ENCODE measurements at regions not wholly inside any gene's neighbourhood (a gene's known extent, or its start where the extent isn't known, plus 50 kb on each side); places are given as distances from the start of the nearest gene placed in this dataset.

GRCh38 chr20:52261792-52262191, 70.2 kb upstream of the ZFP64 start:
- no TSS peak for BruUV-seq (replicated peaks)
- H3K4me2 ChIP-seq (ENCODE audit: low read depth, low read length), result no peak overlapping the region

More at GRCh38 chr20:52261792-52262191, 70.2 kb upstream of the ZFP64 start:
- Histone ChIP-seq H3K23ac (ENCODE audit: low read depth, low read length) (no peak overlapping the region), H3K9me1 (ENCODE audit: insufficient read depth, low read length) (no peaks in the 10 kb centered on the region), H3K14ac (replicated peaks; ENCODE audit: low read depth, low read length) (no peak overlapping the region), H2AK5ac (ENCODE audit: low read depth, low read length) (no peak overlapping the region), H3K4ac (ENCODE audit: low read depth, low read length) (no peak overlapping the region), H3K27ac (ENCODE audit: insufficient read depth, low read length) (no peak overlapping the region), H3K9ac (ENCODE audit: low read depth, low read length) (no peak overlapping the region), H2BK5ac (ENCODE audit: low read depth, low read length, poor library complexity, severe bottlenecking) (no peak overlapping the region), H3K56ac (ENCODE audit: extremely low read depth, insufficient read depth, low read length) (no peak overlapping the region), H4K8ac (ENCODE audit: low read depth in 2 of 2, low read length in 2 of 2) (no peak overlapping the region), H2BK15ac (ENCODE audit: low read depth, low read length) (no peak overlapping the region), H2AK9ac (replicated peaks; ENCODE audit: low read depth, low read length, poor library complexity) (no peak overlapping the region), H2BK120ac (ENCODE audit: low read depth, low read length) (no peak overlapping the region), H4K20me1 (ENCODE audit: insufficient read depth, low read length) (no peaks in the 10 kb centered on the region), H3K4me3 (ENCODE audit: insufficient read depth, low read depth, low read length) (no peak overlapping the region), H2AFZ (replicated peaks; ENCODE audit: low read length, poor library complexity) (no peak overlapping the region), H3K79me1 (ENCODE audit: low read depth in 1 of 2, low read length in 2 of 2) (no peaks in the 10 kb centered on the region), H3K9me3 (ENCODE audit: control insufficient read depth, insufficient read depth, low read length) (no peaks in the 10 kb centered on the region), H4K5ac (ENCODE audit: low read depth, low read length) (no peak overlapping the region), H3K4me1 (ENCODE audit: control insufficient read depth, insufficient read depth, low read length) (no peaks in the 10 kb centered on the region), H2BK20ac (ENCODE audit: low read depth, low read length) (no peak overlapping the region), H3K18ac (ENCODE audit: low read depth, low read length) (no peak overlapping the region), H4K91ac (ENCODE audit: insufficient read depth, low read depth, low read length) (no peak overlapping the region), H3K36me3 (ENCODE audit: control insufficient read depth, insufficient read depth, low read length) (no peaks in the 10 kb centered on the region), H3K27me3 (ENCODE audit: control insufficient read depth, insufficient read depth, low read length) (no peaks in the 10 kb centered on the region)
- ATAC-seq (ENCODE audit: low read depth) (no peak), DNase-seq (no peak)
- ChIA-PET POLR2A (ENCODE audit: unreplicated experiment) (no interaction called here), CTCF (no interaction called here)
- intact Hi-C loops (cut with micrococcal nuclease) (no loop called here), in situ Hi-C loops (cut with MboI; ENCODE audit: low sequenced_read_pairs) (no loop called here), dilution Hi-C loops (cut with HindIII; ENCODE audit: low sequenced_read_pairs, unreplicated experiment) (no loop called here)
- TF ChIP-seq RFX5 (IDR thresholded peaks at IDR 0.05; ENCODE audit: low read depth, low read length), result no peak
- no peak for TF ChIP-seq ELK1 (IDR thresholded peaks at IDR 0.05; ENCODE audit: borderline replicate concordance, low read depth, low read length)
- TF ChIP-seq MAFK (IDR thresholded peaks at IDR 0.05; ENCODE audit: low read depth, low read length), result no peak

All from IMR-90 (cell line).